ENCODE measurements at regions not wholly inside any gene's neighbourhood (a gene's known extent, or its start where the extent isn't known, plus 50 kb on each side); places are given as distances from the start of the nearest gene placed in this dataset.

- Histone ChIP-seq H3K36me3 (ENCODE audit: control insufficient read depth in 2 of 2, insufficient read depth in 2 of 2, low read length in 1 of 2) (no peaks in the 10 kb centered on the region), H3K9me3 (ENCODE audit: control insufficient read depth in 2 of 2, insufficient read depth in 1 of 2, low read length in 1 of 2) (no peaks in the 10 kb centered on the region), H3K4me1 (ENCODE audit: control insufficient read depth in 2 of 2, insufficient read depth in 2 of 2, low read length in 2 of 2) (no peaks in the 10 kb centered on the region), H3K27me3 (ENCODE audit: control insufficient read depth in 2 of 2, insufficient read depth in 1 of 2, low read length in 1 of 2) (no peaks in the 10 kb centered on the region), H3K27ac (ENCODE audit: low read depth in 1 of 2, low read length in 1 of 2) (no peak overlapping the region), H3K4me3 (ENCODE audit: low read length in 2 of 2) (no peak overlapping the region)
- no peak for DNase-seq (ENCODE audit: low read depth in 6 of 9, low spot score in 9 of 9)
- WGBS: 91% methylated on average over 23 of the region's 23 CpGs
Observed at GRCh38 chr1:5753549-5754421, 238.4 kb downstream of the NPHP4 start.

DNA sequence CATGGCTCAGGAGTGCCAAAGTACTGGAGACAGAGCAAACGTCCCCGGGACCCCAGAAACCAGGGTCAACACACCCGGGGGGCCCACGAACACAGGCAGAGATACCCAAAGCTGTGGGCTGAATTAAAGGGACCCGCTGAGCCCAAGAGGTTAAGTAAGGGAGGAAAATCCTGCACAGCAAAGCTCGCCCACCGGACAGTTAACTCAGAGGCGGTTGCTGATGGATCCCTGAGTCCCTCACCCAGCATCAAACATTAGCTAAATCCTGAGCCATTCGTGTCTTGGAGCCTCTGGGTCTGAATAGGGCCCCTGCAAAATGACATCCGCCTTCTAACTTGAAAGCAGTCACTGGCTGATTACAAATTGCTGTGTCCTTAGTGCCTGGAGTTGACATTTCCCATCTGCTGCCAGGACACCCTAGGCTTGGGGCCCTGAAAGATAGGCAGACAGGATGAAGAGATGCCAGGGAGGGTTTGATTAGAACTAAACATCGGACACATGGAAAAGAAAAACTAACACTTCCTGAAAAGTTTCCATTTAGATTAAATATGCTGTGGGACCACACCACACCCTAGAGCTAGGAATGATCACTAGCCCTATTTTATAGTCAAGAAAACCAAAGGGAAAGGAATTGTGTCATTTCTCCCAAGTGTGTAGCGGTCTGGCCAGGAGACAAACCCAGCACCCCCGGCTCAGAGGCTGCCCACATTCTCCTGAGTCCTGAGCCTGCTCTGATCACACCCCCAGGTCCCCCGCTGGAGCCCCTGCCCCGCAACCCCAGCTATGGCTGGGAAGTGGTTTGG, 239.3 kb downstream of the NPHP4 start:
- H3K27ac ChIP-seq (ENCODE audit: low read depth in 1 of 2, low read length in 1 of 2): no peak overlapping the region

GRCh38 chr1:5751833-5752745, 240.1 kb downstream of the NPHP4 start:
- DNase-seq (ENCODE audit: low read depth in 6 of 9, low spot score in 9 of 9): no peak
- no peaks in the 10 kb centered on the region for H3K9me3 ChIP-seq (ENCODE audit: control insufficient read depth in 2 of 2, insufficient read depth in 1 of 2, low read length in 1 of 2)
- H3K27me3 ChIP-seq (ENCODE audit: control insufficient read depth in 2 of 2, insufficient read depth in 1 of 2, low read length in 1 of 2): no peaks in the 10 kb centered on the region

More for the DNA sequence above, 239.3 kb downstream of the NPHP4 start:
- WGBS: 79% methylated on average over 15 of the region's 15 CpGs
- Histone ChIP-seq H3K4me3 (ENCODE audit: low read length in 2 of 2) (no peak overlapping the region), H3K27me3 (ENCODE audit: control insufficient read depth in 2 of 2, insufficient read depth in 1 of 2, low read length in 1 of 2) (no peaks in the 10 kb centered on the region), H3K36me3 (ENCODE audit: control insufficient read depth in 2 of 2, insufficient read depth in 2 of 2, low read length in 1 of 2) (no peaks in the 10 kb centered on the region), H3K9me3 (ENCODE audit: control insufficient read depth in 2 of 2, insufficient read depth in 1 of 2, low read length in 1 of 2) (no peaks in the 10 kb centered on the region), H3K4me1 (ENCODE audit: control insufficient read depth in 2 of 2, insufficient read depth in 2 of 2, low read length in 2 of 2) (no peaks in the 10 kb centered on the region)
- no peak for DNase-seq (ENCODE audit: low read depth in 6 of 9, low spot score in 9 of 9)

GRCh38 chr1:5751163-5751540, 241.1 kb downstream of the NPHP4 start:
- Histone ChIP-seq H3K4me1 (ENCODE audit: control insufficient read depth in 2 of 2, insufficient read depth in 2 of 2, low read length in 2 of 2) (no peaks in the 10 kb centered on the region), H3K9me3 (ENCODE audit: control insufficient read depth in 2 of 2, insufficient read depth in 1 of 2, low read length in 1 of 2) (no peaks in the 10 kb centered on the region), H3K4me3 (ENCODE audit: low read length in 2 of 2) (no peak overlapping the region), H3K36me3 (ENCODE audit: control insufficient read depth in 2 of 2, insufficient read depth in 2 of 2, low read length in 1 of 2) (no peaks in the 10 kb centered on the region), H3K27ac (ENCODE audit: low read depth in 1 of 2, low read length in 1 of 2) (no peak overlapping the region), H3K27me3 (ENCODE audit: control insufficient read depth in 2 of 2, insufficient read depth in 1 of 2, low read length in 1 of 2) (no peaks in the 10 kb centered on the region)
- 92% methylated on average over 11 of the region's 11 CpGs for WGBS
- DNase-seq (ENCODE audit: low read depth in 6 of 9, low spot score in 9 of 9): no peak

More at GRCh38 chr1:5751833-5752745, 240.1 kb downstream of the NPHP4 start:
- Histone ChIP-seq H3K27ac (ENCODE audit: low read depth in 1 of 2, low read length in 1 of 2) (no peak overlapping the region), H3K36me3 (ENCODE audit: control insufficient read depth in 2 of 2, insufficient read depth in 2 of 2, low read length in 1 of 2) (no peaks in the 10 kb centered on the region), H3K4me3 (ENCODE audit: low read length in 2 of 2) (no peak overlapping the region), H3K4me1 (ENCODE audit: control insufficient read depth in 2 of 2, insufficient read depth in 2 of 2, low read length in 2 of 2) (no peaks in the 10 kb centered on the region)
- WGBS: 87% methylated on average over 14 of the region's 14 CpGs

- no peak overlapping the region for H3K27ac ChIP-seq (ENCODE audit: low read depth in 1 of 2, low read length in 1 of 2)
- H3K9me3 ChIP-seq (ENCODE audit: control insufficient read depth in 2 of 2, insufficient read depth in 1 of 2, low read length in 1 of 2): no peaks in the 10 kb centered on the region
- H3K4me1 ChIP-seq (ENCODE audit: control insufficient read depth in 2 of 2, insufficient read depth in 2 of 2, low read length in 2 of 2): no peaks in the 10 kb centered on the region
- DNase-seq (ENCODE audit: low read depth in 6 of 9, low spot score in 9 of 9): no peak
- H3K27me3 ChIP-seq (ENCODE audit: control insufficient read depth in 2 of 2, insufficient read depth in 1 of 2, low read length in 1 of 2): peaks cover 0 to 2% of the 10 kb centered on the region in 2 donors
- no peaks in the 10 kb centered on the region for H3K36me3 ChIP-seq (ENCODE audit: control insufficient read depth in 2 of 2, insufficient read depth in 2 of 2, low read length in 1 of 2)
- 79% methylated on average over 16 of the region's 16 CpGs for WGBS
- H3K4me3 ChIP-seq (ENCODE audit: low read length in 2 of 2): no peak overlapping the region
Observed at GRCh38 chr1:5750186-5751162, 241.8 kb downstream of the NPHP4 start.

- Histone ChIP-seq H3K9me3 (ENCODE audit: control insufficient read depth in 2 of 2, insufficient read depth in 1 of 2, low read length in 1 of 2) (no peaks in the 10 kb centered on the region), H3K4me3 (ENCODE audit: low read length in 2 of 2) (no peak overlapping the region), H3K27ac (ENCODE audit: low read depth in 1 of 2, low read length in 1 of 2) (no peak overlapping the region), H3K27me3 (ENCODE audit: control insufficient read depth in 2 of 2, insufficient read depth in 1 of 2, low read length in 1 of 2) (peaks cover 0 to 2% of the 10 kb centered on the region in 2 donors), H3K4me1 (ENCODE audit: control insufficient read depth in 2 of 2, insufficient read depth in 2 of 2, low read length in 2 of 2) (no peaks in the 10 kb centered on the region), H3K36me3 (ENCODE audit: control insufficient read depth in 2 of 2, insufficient read depth in 2 of 2, low read length in 1 of 2) (no peaks in the 10 kb centered on the region)
- 92% methylated on average over 26 of the region's 26 CpGs for WGBS
- no peak for DNase-seq (ENCODE audit: low read depth in 6 of 9, low spot score in 9 of 9)
Observed at GRCh38 chr1:5748286-5749225, 243.7 kb downstream of the NPHP4 start.

DNA sequence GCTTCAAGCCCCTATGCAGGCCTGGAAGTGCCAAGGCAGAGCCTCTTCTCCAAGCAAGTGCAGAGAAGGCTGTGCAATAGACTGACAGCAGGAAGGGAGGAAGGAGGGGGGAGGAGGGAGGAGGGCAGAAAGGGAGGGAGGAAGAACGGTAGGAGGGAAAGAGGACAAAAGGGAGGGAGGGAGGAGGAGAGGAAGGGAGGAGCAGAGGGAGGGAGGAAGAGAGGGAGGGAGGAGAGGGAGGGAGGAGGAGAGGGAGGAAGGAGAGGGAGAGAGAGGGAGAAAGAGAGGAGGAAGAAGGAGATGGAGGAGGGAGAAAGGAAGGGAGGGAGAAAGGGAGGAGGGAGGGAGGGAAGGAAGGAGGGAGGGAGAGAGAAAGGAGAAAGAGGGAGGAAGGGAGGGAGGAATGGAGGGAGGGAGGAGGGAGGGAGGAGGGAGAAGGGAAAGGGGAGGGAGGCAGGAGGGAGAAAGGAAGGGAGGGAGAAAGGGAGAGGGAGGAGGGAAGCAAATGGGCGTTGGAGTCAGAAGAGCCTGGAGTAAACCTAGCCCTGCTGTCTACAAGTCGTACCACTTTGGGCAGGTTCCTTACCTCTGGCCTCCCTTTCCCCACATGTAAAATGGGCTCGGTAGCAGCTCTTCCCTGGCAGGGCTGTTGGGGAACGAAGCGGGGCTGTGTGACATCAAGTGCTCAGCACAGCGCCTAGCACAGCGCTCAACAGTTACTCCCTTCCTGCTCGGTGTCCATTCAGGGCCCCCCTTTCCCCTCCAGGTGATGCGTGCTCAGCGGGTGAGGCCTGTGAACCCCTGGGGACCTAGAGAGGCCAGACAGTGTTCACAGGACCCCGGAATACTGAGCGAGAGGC, 244.6 kb downstream of the NPHP4 start:
- no peaks in the 10 kb centered on the region for H3K9me3 ChIP-seq (ENCODE audit: control insufficient read depth in 2 of 2, insufficient read depth in 1 of 2, low read length in 1 of 2)
- 85% methylated on average over 13 of the region's 13 CpGs for WGBS
- H3K27ac ChIP-seq (ENCODE audit: low read depth in 1 of 2, low read length in 1 of 2): no peak overlapping the region
- H3K4me1 ChIP-seq (ENCODE audit: control insufficient read depth in 2 of 2, insufficient read depth in 2 of 2, low read length in 2 of 2): no peaks in the 10 kb centered on the region
- H3K4me3 ChIP-seq (ENCODE audit: low read length in 2 of 2): no peak overlapping the region
- peaks cover 0 to 2% of the 10 kb centered on the region in 2 donors for H3K27me3 ChIP-seq (ENCODE audit: control insufficient read depth in 2 of 2, insufficient read depth in 1 of 2, low read length in 1 of 2)
- H3K36me3 ChIP-seq (ENCODE audit: control insufficient read depth in 2 of 2, insufficient read depth in 2 of 2, low read length in 1 of 2): no peaks in the 10 kb centered on the region
- DNase-seq (ENCODE audit: low read depth in 6 of 9, low spot score in 9 of 9): no peak

Measured in thymus (tissue), 11 donors.